Gastroesophageal sphincter (tissue), 4 donors: ENCODE measurements at regions not wholly inside any gene's neighbourhood (a gene's known extent, or its start where the extent isn't known, plus 50 kb on each side); places are given as distances from the start of the nearest gene placed in this dataset.

Source experiments
- ATAC-seq: fragments of 150-250 bp; one replicate; pipeline ENCODE4 v1.9.1; 2016; ENCODE audit warnings: mild to moderate bottlenecking, moderate library complexity
- H3K27ac ChIP-seq, 4 donors: fragments of 200-600 bp; sonication (generic) in 3 of 4; 1 replicate in 3 of 4; 2 replicates in 1 of 4; pipeline ENCODE4 v1.5.1; 2016 to 2019
- H3K27me3 ChIP-seq: fragments of 200-600 bp; sonication (generic); one replicate; pipeline ENCODE4 v1.5.1; 2019
- H3K36me3 ChIP-seq, 2 donors: fragments of 200-600 bp; sonication (generic); one replicate each; pipeline ENCODE4 v1.5.1; 2019; ENCODE audit warnings: control low read depth in 1 of 2
- H3K4me1 ChIP-seq, 3 donors: fragments of 200-600 bp; sonication (generic); 1 replicate in 2 of 3; 2 replicates in 1 of 3; pipeline ENCODE4 v1.5.1; 2016 to 2019; ENCODE audit warnings: control low read depth in 2 of 3
- H3K4me3 ChIP-seq, 2 donors: fragments of 200-600 bp; sonication (generic); one replicate each; pipeline ENCODE4 v1.5.1; 2019; ENCODE audit warnings: mild to moderate bottlenecking in 1 of 2, moderate library complexity in 1 of 2
- H3K9me3 ChIP-seq, 3 donors: fragments of 200-600 bp; sonication (generic); one replicate each; pipeline ENCODE4 v1.5.1; 2017 to 2019; ENCODE audit warnings: control low read depth in 2 of 3
- CTCF ChIP-seq, 4 experiments: fragments of 200-600 bp in 2 of 4; fragments of 450-650 bp in 2 of 4; sonication (generic) in 1 of 4; IDR thresholded peaks; one replicate each; pipeline ENCODE4 v1.5.1; 2017 to 2019; ENCODE audit warnings: antibody characterized with exemption in 4 of 4, mild to moderate bottlenecking in 2 of 4, moderate library complexity in 2 of 4
- EP300 ChIP-seq: sonication (generic); formaldehyde crosslinking; IDR thresholded peaks from one replicate; pipeline ENCODE4 v1.6.1; 2017; ENCODE audit warnings: antibody characterized with exemption, mild to moderate bottlenecking
- POLR2A ChIP-seq, 2 donors: fragments of 450-650 bp; IDR thresholded peaks; one replicate each; pipeline ENCODE4 v1.6.1; 2017; ENCODE audit warnings: antibody characterized with exemption in 2 of 2, mild to moderate bottlenecking in 2 of 2, moderate library complexity in 1 of 2
- POLR2AphosphoS5 ChIP-seq: sonication (generic); formaldehyde crosslinking; IDR thresholded peaks from one replicate; pipeline ENCODE4 v1.6.1; 2017; ENCODE audit warnings: antibody characterized with exemption
- WGBS, 2 donors: methylation state at CpG; one replicate each; pipeline ENCODE4 v1.1.5; 2018; ENCODE audit warnings: low coverage in 1 of 2; 5-methylcytosine and 5-hydroxymethylcytosine counted together

DNA sequence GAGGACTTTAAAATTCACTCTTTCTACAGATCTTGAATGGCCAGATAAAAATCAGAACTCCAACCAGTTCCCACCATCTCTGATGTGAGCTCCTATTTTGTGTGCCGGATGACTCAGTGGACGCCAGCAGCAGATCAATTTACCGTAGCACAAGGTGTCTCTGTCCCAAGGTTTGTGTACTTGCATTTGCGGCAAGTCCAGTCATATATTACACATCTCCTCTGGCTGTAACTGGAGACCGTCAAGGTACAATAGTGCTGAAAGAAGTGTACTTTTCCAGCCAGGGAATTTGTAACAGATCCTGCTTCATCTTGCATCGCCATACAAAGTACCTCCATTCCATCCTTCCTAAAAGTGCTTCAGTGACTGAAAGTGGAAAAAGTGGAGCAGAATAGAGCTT, 108.2 kb upstream of the SORBS2 start:
- no peak for ATAC-seq
- Histone ChIP-seq H3K9me3 (no peaks in the 10 kb centered on the region), H3K27ac (no peak overlapping the region), H3K27me3 (no peaks in the 10 kb centered on the region), H3K36me3 (no peaks in the 10 kb centered on the region), H3K4me3 (no peak overlapping the region), H3K4me1 (peaks cover 0 to 5% (median 0%) of the 10 kb centered on the region in 3 donors)
- 74 to 85% methylated on average over 6 of the region's 6 CpGs for WGBS, 2 donors
- no peak for TF ChIP-seq CTCF (IDR thresholded peaks at IDR 0.05)
- no peak for TF ChIP-seq EP300
- no peak for TF ChIP-seq POLR2AphosphoS5
- TF ChIP-seq POLR2A (IDR thresholded peaks at IDR 0.05): no peak

- no peak for TF ChIP-seq EP300
- no peak for TF ChIP-seq POLR2A (IDR thresholded peaks at IDR 0.05)
- TF ChIP-seq CTCF (IDR thresholded peaks at IDR 0.05): no peak
- TF ChIP-seq POLR2AphosphoS5: no peak
- no peak overlapping the region for H3K4me3 ChIP-seq
- 74 to 80% methylated on average over 10 of the region's 10 CpGs for WGBS, 2 donors
Observed at GRCh38 chr4:185920691-185921260, 108.8 kb upstream of the SORBS2 start.

GRCh38 chr4:185921583-185922555, 109.9 kb upstream of the SORBS2 start:
- no peak for TF ChIP-seq CTCF (IDR thresholded peaks at IDR 0.05)
- no peak for TF ChIP-seq POLR2A (IDR thresholded peaks at IDR 0.05)
- no peak for TF ChIP-seq POLR2AphosphoS5
- no peak for TF ChIP-seq EP300
- WGBS, 2 donors: 29 to 32% methylated on average over 8 to 9 of the region's 9 CpGs
- no peak overlapping the region for H3K27ac ChIP-seq
- H3K9me3 ChIP-seq: no peaks in the 10 kb centered on the region
- no peak overlapping the region for H3K4me3 ChIP-seq
- H3K27me3 ChIP-seq: no peaks in the 10 kb centered on the region
- peaks cover 0 to 5% (median 0%) of the 10 kb centered on the region in 3 donors for H3K4me1 ChIP-seq
- no peak for ATAC-seq
- no peaks in the 10 kb centered on the region for H3K36me3 ChIP-seq

More at GRCh38 chr4:185920691-185921260, 108.8 kb upstream of the SORBS2 start:
- peaks cover 0 to 5% (median 0%) of the 10 kb centered on the region in 3 donors for H3K4me1 ChIP-seq
- no peaks in the 10 kb centered on the region for H3K9me3 ChIP-seq
- H3K27me3 ChIP-seq: no peaks in the 10 kb centered on the region
- H3K36me3 ChIP-seq: no peaks in the 10 kb centered on the region
- no peak overlapping the region for H3K27ac ChIP-seq
- ATAC-seq: no peak

DNA sequence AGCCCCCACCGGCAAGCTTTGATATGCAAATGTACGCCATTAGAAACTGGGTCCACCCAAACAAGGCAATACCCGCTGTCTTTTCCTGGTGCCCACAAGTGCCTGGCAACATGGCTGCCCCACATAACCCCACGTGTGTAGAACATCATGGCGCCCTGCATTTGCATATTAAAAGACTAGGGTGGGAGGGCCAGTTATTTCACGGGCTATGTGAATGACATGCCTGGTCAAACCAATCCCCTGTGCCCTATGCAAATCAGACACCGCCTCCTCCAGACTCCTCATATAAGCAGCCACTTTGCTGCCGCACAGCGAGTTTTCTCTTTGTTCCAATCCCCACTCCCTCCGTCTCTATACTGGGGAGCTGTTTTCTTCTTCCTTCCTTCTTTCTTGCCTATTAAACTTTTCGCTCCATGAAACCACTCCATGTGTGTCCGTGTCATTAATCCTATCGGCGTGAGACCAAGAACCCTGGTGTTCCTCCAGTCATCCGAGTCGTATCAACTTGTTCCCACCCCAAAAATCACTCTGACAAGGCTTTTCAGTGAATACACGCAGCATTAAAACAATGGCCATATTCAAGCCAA, 112.6 kb upstream of the SORBS2 start:
- no peak overlapping the region for H3K4me3 ChIP-seq
- no peaks in the 10 kb centered on the region for H3K36me3 ChIP-seq
- 91 to 96% methylated on average over 6 to 11 of the region's 17 CpGs for WGBS, 2 donors
- H3K27ac ChIP-seq: no peak overlapping the region
- H3K4me1 ChIP-seq: peaks cover 0 to 5% (median 0%) of the 10 kb centered on the region in 3 donors
- TF ChIP-seq POLR2AphosphoS5 (no peak), EP300 (no peak), CTCF (IDR thresholded peaks at IDR 0.05) (no peak), POLR2A (IDR thresholded peaks at IDR 0.05) (no peak)
- H3K9me3 ChIP-seq: no peaks in the 10 kb centered on the region
- ATAC-seq: no peak
- H3K27me3 ChIP-seq: no peaks in the 10 kb centered on the region
